GM11168 (cell line): ENCODE measurements at regions not wholly inside any gene's neighbourhood (a gene's known extent, or its start where the extent isn't known, plus 50 kb on each side); places are given as distances from the start of the nearest gene placed in this dataset.
"Not testable (repeated sequence)": the region's sequence is repeated elsewhere in the genome, so short reads cannot be mapped to it uniquely, and the experiment has no call there.

Experiments used
- in situ Hi-C: fragments of 300-500 bp; cut with MboI; formaldehyde crosslinking; loops from one replicate; pipeline ENCODE4 v1.12.0; 2022; ENCODE audit warnings: low sequenced_read_pairs; ENCODE audit not compliant: unreplicated experiment

DNA sequence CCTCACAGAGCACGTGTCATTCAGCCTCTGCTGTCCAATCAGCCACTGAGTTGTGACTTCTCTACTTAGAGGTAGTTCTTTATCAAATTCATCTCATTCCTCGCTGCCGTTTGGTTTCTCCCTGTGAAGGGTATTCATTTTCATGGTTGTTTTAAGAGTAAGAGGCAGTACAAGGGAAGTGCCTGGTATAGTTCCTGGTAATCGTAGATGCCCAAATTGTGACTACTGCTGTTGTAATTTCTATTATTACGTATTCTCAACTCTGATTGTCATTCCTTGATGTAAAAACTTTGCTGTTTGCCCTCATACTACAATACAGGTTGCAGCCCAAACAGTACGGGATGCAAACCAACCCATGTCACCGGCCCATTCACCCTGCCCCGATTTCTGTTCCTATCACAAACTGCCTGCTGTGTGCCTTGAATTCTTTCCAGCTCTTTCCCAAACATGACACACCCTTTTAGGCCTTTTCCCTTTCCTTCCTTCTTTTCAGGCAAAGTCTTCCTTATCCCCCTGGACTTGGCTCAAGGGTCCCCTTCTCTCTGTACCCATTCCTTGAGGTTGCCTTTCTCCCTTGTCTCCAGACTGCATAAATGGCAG is 93.0 kb downstream of the SLC25A47 start:
- in situ Hi-C loops = loop anchor here (25.0 kb wide), 1 partner anchor 1221 kb away; no protein-coding TSS in a partner anchor

DNA sequence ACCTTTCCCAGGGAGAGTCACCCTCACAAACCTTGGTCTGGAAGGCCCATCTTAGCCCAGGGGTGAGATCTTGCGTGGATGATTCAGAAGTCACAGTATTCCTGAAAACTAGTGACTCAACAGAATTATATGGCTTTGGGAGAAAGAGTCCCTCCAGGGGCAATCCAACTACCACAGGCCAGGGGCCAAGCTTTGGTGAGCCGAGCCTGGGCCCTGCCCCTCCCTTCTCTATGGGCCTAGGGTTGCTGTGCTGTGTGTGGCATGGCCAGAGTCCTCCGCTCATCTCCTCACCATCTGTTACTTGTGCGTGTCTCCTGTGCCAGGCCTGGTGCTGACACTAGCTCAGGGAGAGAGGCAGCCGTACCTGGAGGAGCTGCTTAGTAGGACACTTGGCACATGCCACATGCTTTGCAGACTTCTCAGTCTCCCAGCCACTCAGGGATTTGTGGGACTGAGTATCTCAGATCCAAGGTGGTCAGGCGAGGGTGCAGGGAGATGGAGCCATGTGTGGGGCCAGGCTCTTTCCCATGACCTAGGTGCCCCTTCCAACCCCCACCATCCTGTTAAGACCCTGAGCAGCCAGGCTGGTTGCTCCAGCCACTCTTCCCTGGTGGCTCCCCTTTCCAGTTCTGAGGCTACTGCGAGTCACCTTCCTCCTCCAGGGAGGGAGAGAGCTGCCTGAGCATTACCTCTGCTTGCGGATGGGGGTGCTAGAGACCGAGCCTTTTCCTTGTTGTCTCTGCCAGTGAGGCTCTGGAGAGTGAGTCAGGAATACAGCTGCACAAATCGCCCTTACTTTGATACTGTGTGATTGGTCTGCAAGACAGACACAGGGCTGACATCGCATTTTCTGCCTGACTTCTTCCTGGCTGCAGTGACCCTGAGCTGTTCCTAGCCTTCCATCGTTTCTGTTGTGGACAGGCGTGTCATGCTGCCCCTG is 94.1 kb downstream of the SLC25A47 start:
- in situ Hi-C loops = loop anchor here (25.0 kb wide), 1 partner anchor 1220 kb away; no protein-coding TSS in a partner anchor

DNA sequence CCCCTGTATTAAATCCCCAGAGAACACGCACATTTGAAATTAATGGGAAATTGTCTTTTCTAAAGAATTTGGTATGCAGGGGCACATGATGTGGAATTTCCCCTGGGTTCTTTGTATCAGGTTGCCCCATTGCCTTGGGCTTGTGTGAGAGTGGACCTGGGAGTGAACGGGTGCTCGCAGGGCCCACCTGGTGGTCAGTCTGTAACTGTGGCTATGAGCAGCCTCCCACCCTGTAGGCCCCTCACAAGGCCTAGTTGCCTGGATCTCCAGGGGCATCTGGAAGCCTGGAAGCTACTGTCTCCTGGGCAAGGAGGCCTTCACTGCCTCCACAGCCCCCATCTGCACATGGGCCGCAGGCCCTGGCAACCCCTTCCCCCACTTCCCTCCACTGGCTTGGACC is 96.7 kb downstream of the SLC25A47 start:
- in situ Hi-C loops = loop anchor here (25.0 kb wide), 1 partner anchor 1217 kb away; no protein-coding TSS in a partner anchor

DNA sequence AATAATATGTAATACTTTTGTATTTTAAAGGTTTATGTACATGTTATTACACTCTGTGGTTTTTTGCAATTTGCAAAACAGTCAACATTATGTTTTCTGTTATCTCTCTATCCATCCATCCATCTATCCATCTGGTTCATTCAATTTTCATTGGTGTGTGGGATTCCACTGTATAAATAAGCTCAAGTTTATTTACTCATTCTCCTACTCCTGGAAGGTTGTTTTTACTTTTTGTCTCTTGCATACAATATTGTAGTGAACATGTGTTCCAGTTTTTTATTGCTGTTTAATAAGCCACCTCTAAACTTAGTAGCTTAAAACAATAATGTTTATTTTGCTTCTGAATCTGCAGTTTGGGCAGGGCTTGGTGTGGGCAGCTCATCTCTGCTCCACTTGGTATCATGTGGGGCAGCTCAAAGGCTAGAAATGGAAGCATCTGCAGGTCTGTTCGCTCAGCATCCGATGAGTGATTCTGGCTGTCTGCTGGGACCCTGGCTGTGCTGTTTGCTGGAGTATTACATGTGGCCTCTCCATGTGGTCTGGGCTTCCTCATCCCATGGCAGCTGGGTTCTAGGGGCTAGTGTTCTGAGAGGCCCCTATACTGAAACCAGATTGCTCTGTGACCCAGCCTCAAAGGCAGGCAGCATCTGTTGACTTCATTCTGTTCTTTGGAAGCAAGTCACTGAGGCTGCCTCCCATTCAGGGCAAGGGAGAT is 98.8 kb downstream of the SLC25A47 start:
- in situ Hi-C loops = loop anchor here (25.0 kb wide), 1 partner anchor 1215 kb away; no protein-coding TSS in a partner anchor

DNA sequence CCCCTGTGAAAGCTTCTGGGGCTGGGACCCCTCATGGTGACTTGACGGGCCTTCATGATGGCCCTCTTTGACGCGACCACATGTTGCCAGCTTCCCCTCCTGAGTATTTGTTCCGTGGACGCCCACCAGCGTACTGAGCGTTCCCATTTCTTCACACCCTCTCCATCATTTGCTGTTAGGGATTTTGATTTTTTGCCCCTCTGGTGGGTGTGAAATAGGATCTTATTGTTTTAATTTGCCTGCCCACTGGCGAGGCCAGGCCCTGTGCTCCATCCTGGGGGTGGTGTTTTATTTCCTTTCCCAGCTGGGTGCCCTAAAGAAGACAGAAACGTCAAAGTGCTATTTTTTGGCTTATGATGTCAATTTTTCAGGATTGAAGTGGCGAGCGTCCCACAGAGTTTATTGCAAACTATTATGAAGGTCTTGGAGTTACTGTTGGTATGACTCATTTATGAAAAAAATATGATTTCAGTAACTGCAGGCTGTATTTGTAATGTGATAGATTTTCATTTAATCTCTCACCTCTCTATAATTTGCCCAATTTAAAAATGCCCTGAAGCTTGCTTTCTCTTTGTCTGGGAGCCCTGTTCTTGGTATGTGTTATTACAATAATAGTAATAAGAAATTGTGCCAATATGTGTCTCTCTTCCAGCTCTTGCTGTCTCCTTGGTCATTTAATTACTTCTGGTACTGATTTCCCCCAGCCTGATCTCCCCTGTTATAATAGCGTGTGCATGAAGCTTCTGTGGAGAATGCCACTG is 99.6 kb downstream of the SLC25A47 start:
- in situ Hi-C loops = loop anchor here (25.0 kb wide), 1 partner anchor 1215 kb away; no protein-coding TSS in a partner anchor

DNA sequence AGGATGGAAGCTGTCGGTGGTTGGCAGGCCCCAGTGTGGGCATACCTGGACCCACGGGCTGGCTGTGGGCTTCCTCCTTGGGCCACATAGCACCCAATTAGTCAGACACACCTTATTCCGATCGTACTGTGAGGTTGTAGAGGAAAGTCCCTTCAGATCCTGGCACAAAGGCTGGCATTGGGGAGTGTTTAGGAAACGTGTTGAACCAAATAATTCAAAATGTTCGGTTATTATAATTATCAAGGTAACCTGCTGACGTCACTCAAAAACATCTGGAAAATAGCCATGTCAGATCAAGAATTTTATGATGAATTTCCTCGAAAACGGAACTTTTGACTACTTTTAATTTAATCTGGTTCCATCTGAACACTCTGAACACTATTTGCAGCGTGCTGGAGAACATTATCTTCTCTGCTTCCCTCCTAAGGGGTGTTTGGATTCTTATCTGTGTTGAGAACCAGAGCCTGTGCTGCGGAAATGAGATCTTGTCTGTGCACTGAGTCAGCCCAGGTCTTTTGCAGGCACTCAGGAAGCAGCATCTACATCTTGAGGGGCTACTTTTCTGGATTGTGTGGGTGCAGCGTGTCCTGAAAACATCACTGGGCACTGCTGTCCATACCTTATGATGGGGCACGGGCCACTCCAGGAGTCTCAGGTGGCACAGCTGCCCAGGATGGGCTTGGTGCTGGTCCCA is 100.3 kb downstream of the SLC25A47 start:
- in situ Hi-C loops = loop anchor here (25.0 kb wide), 1 partner anchor 1214 kb away; no protein-coding TSS in a partner anchor

DNA sequence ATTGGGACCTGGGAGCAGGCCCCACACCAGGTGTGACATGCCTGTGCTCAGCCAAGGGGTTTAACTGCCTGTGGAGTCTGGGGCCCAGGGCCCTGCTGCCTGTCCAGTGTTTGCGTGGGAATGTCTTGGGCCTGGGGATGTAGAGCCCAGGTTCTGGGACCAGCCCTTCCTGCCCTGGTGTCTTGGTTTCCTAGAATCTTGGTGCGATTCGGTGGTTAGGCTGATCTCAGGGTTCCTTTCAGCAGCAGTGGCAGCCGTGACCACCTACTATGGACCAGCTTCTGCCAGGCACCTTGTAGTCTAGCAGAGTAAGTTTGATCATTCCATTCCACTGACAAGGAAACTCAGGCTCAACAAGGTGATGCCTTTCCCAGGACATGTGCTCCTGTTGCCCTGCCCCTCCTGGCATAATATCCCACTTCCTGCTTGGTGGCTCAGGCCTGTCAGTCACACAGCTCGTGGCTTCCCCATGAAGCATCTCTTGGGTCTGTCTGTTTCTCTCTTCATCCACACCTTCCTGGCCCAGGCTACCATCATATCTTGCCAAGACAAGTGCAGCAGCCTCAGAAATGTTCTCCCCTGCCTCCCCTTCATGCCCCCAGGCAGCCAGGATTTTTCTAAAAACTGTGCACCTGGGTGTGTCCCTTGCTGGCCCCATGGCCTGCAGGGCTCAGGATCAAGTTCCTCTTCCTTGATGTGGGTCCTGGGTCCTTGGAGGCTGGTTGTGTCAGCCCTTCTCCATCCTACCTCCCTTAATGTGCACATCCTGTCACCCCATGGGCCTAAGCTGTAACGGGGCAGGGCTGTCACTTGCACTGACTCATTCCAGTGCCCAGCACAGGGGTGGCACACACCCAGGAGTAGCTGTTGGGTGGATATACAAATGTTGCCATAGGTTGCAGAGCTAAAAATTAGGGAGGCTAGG is 101.6 kb downstream of the SLC25A47 start:
- in situ Hi-C loops = loop anchor here (25.0 kb wide), 1 partner anchor 1213 kb away; no protein-coding TSS in a partner anchor

DNA sequence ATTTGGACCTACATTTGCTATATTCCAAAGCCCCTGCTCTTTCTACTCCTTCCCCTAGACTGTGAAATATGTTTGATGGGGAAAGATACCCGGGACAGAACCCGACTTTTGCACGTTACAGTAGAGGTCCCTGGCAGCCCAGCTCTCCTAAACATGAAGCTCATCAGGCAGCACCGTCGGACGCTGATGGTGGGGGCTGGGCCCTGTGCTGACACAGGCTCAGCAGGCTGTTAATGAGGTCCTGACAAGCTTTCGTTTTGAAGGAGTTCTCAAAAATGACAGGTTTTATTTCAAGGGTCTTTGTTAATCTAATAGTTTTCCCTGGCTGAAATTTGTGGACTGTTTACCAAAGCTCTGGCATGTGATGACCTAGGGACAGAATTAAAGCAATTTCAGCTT is 102.3 kb downstream of the SLC25A47 start:
- in situ Hi-C loops = no loop called here

DNA sequence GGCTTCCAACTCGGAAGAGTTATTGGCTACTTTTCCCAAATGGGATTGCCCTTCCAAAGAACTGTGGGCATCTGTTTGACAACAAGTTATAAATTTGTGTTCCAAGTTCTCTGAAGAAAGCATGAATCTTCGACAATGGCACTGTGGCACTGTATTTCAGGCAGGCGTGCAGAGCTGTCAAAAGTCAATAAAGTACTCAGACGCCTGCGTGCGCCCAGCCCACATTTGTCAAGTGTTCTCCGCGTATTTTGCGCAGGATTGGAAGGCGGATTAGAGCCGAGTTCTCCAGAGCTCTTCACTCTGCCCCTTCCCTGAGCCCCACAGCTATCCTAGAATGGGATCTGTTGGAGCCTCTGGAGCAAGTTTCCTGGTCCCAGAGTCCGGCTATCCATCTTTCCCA is 103.2 kb downstream of the SLC25A47 start:
- in situ Hi-C loops = no loop called here

DNA sequence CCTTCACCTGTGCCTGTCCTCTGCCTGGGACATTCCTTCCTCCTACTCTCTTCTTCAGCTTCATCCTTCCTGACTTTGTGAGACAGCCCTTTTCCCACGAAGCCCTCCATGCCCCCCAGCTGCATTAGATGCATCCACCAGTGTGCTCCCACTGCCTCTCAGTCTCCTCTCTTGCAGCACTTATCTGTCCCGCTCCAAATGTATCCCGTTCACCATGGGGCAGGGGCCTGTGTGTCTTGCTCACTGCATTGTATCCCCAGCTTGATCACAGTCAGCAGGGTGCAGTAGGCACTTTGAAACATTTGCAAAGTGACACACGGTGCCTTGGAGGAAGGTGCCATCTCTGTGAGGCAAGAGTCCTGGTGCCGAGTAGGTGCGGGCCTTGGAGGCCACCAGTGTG is 104.0 kb downstream of the SLC25A47 start:
- in situ Hi-C loops = no loop called here

DNA sequence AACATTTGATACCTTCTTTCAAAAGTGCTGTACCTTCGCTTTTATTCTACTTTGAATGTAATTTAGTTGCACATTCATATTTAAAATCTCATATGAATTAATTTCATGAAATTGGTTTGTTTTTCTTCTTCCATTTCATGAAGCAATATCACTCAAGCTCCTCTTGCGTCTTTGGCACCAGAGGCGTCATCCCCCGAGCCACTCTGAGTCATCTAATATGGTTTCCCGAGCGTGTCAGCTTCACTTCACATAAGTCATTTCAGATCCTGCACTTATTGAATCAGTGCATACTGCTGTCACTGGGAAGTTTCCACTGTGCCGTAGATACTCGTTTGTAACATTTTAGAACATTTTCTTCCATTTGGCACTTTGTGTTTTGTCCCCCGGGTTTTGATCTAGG is 105.6 kb downstream of the SLC25A47 start:
- in situ Hi-C loops = no loop called here

DNA sequence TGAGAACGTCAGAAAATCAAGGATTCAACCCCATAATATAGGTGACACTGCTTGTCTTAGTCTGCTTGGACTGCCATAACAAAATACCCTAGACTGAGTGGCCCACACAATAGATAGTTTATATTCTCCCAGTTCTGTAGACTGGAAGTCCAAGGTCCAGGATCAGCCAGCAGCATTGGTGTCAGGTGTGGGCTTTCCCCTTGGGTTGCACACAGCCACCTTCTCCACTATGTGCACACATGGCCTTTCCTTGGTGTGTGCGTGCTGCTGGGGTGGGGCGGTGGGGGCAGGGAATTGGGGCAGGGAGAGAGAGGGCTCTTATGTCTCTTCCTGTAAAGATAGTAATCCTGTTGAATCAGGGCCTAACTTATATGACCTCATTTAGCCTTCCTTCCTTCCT is 106.4 kb downstream of the SLC25A47 start:
- in situ Hi-C loops = no loop called here

DNA sequence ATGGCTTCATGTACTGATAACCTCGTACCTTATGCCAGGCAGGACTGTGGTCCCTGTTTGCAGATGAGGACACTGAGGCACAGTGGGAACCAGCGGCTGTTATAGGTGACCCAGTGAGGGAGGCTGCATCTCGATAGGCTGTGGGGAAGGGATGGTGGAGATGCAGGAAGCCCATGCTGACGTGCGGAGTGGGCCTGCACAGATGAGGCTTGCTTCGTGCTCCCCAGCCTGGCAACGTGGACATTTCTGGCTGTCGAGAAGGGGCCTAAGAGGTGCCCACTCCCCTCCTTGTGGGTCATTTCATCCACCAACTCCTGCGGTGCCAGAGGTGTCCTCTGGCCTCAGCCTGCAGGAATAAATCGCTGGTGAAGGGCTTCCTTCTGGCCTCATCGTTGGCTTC is 107.4 kb downstream of the SLC25A47 start:
- in situ Hi-C loops = no loop called here

DNA sequence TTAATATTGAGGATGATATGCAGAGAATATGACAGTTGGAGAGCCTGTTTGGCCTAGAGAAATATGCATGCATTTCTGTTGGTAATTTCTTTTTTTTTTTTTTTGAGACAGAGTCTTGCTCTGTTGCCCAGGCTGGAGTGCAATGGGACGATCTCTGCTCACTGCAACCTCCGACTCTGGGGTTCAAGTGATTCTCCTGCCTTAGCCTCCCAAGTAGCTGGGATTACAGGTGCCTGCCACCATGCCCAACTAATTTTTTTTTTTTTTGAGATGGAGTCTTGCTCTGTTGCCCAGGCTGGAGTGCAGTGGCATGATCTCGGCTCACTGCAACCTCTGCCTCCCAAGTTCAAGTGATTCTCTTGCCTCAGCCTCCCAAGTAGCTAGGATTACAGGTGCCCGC is 108.3 kb downstream of the SLC25A47 start:
- in situ Hi-C loops = not testable (repeated sequence)

DNA sequence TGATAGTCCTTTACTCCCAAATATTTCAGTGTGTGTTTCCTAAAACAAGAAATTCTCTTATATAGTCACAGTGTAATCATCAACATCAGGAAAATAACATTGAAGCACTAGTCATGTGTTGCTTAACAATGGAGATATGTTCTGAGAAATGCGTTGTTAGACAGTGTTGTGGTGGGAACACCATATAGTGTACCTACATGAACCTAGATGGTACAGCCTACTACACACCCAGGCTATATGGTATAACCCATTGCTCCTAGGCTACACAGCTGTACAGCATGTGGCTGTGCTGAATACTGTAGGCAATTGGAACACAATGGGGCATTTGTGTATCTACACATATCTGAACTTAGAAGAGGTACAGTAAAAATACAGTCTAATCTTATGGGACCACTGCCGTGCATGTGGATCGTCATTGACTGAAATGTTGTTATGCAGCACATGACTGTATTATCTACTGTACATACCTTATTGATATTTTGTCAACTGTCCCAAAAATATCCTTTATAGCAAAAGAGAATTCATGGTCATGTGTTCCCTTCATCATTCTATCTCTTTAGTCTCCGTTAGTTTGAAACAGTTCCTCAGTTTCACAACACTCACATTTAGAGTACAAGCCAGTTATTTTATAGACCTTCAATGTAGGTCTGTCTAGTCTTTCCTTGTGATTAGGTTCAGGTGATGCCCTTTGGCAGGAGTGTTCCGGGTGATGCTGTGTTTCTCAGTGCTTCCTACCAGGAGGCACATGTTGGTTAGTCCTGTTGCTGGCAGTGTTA is 109.7 kb downstream of the SLC25A47 start:
- in situ Hi-C loops = no loop called here

DNA sequence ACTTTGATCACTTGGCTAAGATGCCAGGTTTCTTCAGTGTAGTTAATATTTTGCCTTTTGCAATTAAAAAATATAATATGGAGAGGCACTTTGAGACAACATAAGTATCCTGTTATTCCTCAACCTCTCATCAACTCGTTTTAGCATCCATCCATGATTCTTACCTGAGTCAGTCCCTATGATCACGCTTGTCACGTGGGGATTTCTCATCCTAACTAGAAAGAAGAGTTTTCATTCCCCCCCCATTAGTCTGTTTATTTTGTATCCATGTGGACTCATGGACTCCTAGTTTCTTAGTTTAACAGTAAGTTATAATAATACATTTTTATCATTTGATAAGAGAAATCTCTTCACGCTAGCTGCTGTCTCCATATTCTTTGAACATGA is 110.3 kb downstream of the SLC25A47 start:
- in situ Hi-C loops = no loop called here

DNA sequence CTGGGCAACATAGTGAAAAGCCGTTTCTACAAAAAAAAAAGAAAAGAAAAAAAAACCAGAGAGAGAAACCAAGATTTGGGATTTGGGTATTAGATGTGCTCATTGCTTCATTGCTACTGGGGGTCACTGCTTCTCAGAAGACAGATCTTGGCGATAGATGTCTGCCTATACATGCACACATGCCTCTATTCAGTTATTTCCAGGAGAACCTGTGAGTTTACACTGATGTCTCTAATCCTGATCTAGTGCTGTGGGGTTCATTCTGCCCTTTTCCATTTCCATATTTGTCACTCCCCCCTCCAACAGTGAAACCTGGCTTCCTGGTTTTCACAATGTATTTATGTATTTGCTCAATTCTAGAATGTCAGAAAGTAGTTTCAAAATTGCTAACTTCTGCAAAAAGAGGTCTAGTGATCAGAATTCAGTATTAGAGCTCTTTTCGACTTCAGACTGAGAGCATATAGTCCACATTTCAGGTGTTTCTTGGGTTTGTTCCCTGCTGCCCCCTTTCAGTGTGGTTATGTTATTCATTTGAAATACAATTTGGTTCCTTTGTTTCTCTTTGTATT is 111.0 kb downstream of the SLC25A47 start:
- in situ Hi-C loops = no loop called here
